ENCODE measurements at regions not wholly inside any gene's neighbourhood (a gene's known extent, or its start where the extent isn't known, plus 50 kb on each side); places are given as distances from the start of the nearest gene placed in this dataset.

GRCh38 chr2:3060049-3060448, 317.6 kb downstream of the EIPR1 start:
- TF ChIP-seq CTCF (IDR thresholded peaks at IDR 0.05; ENCODE audit: low read depth, low read length, poor library complexity, severe bottlenecking) = no peak
- no peak for TF ChIP-seq EZH2phosphoT487 (IDR thresholded peaks at IDR 0.05; ENCODE audit: borderline replicate concordance, low read length)

All from DOHH2 (cell line).